GM13976 (cell line): ENCODE measurements at regions not wholly inside any gene's neighbourhood (a gene's known extent, or its start where the extent isn't known, plus 50 kb on each side); places are given as distances from the start of the nearest gene placed in this dataset.

ENCODE experiments used
- DNase-seq: peaks from one replicate; pipeline ENCODE4 v3.0.0; 2012; ENCODE audit warnings: low spot score
- CTCF ChIP-seq: IDR thresholded peaks from 2 replicates; pipeline ENCODE4 v1.5.1; 2012; ENCODE audit warnings: borderline replicate concordance, mild to moderate bottlenecking; ENCODE audit not compliant: insufficient read depth; ENCODE audit errors: extremely low read depth, missing control alignments, control extremely low read depth
- in situ Hi-C: fragments of 300-500 bp; cut with MboI; formaldehyde crosslinking; loops from one replicate; pipeline ENCODE4 v1.12.0; 2022; ENCODE audit warnings: low sequenced_read_pairs, mixed read lengths, inconsistent platforms; ENCODE audit not compliant: unreplicated experiment

- TF ChIP-seq CTCF: no peak
- in situ Hi-C loops: no loop called here
- no peak for DNase-seq
Measured at GRCh38 chr5:113776168-113776567, 262.7 kb downstream of the YTHDC2 start.

- TF ChIP-seq CTCF: no peak
- in situ Hi-C loops: no loop called here
Measured at GRCh38 chr5:113776832-113777525, 263.5 kb downstream of the YTHDC2 start.

GRCh38 chr5:113778147-113778546 lies 264.7 kb downstream of the YTHDC2 start:
- TF ChIP-seq CTCF: no peak
- in situ Hi-C loops: no loop called here
- DNase-seq: no peak

More at GRCh38 chr5:113776832-113777525, 263.5 kb downstream of the YTHDC2 start:
- DNase-seq: no peak

GRCh38 chr5:113788141-113788655 lies 274.7 kb downstream of the YTHDC2 start:
- no peak for DNase-seq
- in situ Hi-C loops: no loop called here
- TF ChIP-seq CTCF: no peak

- DNase-seq: no peak
- in situ Hi-C loops: no loop called here
- TF ChIP-seq CTCF: no peak
Measured at GRCh38 chr5:113789769-113790168, 276.3 kb downstream of the YTHDC2 start.

GRCh38 chr5:113792806-113793205 lies 279.3 kb downstream of the YTHDC2 start:
- in situ Hi-C loops: no loop called here
- no peak for TF ChIP-seq CTCF
- DNase-seq: no peak
